Lung (tissue), 11 donors: ENCODE measurements at regions not wholly inside any gene's neighbourhood (a gene's known extent, or its start where the extent isn't known, plus 50 kb on each side); places are given as distances from the start of the nearest gene placed in this dataset.

Experiments
- ATAC-seq: fragments of 200-7000 bp; cut with Tn5 transposase; one replicate; pipeline ENCODE4 v1.9.1; 2020; ENCODE audit warnings: moderate number of reproducible peaks; ENCODE audit not compliant: insufficient read depth, low FRiP score
- DNase-seq, 3 donors: peaks; one replicate each; pipeline ENCODE4 v3.0.0-alpha.2; 2013 to 2017
- H3K27ac ChIP-seq, 2 donors: one replicate each; pipeline ENCODE4 v1.5.1; 2013; ENCODE audit warnings: mild to moderate bottlenecking in 2 of 2, moderate library complexity in 2 of 2, control low read depth in 1 of 2, inconsistent platforms in 1 of 2, low read depth in 1 of 2, low read length in 1 of 2
- H3K27me3 ChIP-seq, 3 donors: one replicate each; pipeline ENCODE4 v1.5.1; 2013; ENCODE audit warnings: low read length in 2 of 3; ENCODE audit not compliant: control insufficient read depth in 3 of 3, insufficient read depth in 3 of 3
- H3K36me3 ChIP-seq, 4 donors: one replicate each; pipeline ENCODE4 v1.5.1; 2013; ENCODE audit warnings: low read length in 4 of 4, mild to moderate bottlenecking in 1 of 4, moderate library complexity in 1 of 4; ENCODE audit not compliant: control insufficient read depth in 4 of 4, insufficient read depth in 4 of 4
- H3K4me1 ChIP-seq, 5 donors: one replicate each; pipeline ENCODE4 v1.5.1; 2013; ENCODE audit warnings: low read length in 5 of 5, mild to moderate bottlenecking in 2 of 5, moderate library complexity in 1 of 5; ENCODE audit not compliant: control insufficient read depth in 5 of 5, insufficient read depth in 5 of 5
- H3K4me3 ChIP-seq: one replicate; pipeline ENCODE4 v1.5.1; 2013; ENCODE audit warnings: mild to moderate bottlenecking, control low read depth, moderate library complexity
- H3K9ac ChIP-seq, 2 donors: one replicate each; pipeline ENCODE4 v1.5.1; 2013; ENCODE audit warnings: low read length in 2 of 2, control low read depth in 1 of 2; ENCODE audit not compliant: insufficient read depth in 1 of 2
- H3K9me3 ChIP-seq, 4 donors: one replicate each; pipeline ENCODE4 v1.5.1; 2013; ENCODE audit warnings: low read length in 3 of 4, mild to moderate bottlenecking in 1 of 4, moderate library complexity in 1 of 4; ENCODE audit not compliant: control insufficient read depth in 4 of 4, insufficient read depth in 3 of 4
- whole genome bisulfite sequencing, 2 donors: extraction: QIAGEN DNeasy Blood & Tissue Kit; methylation state at CpG; one replicate each; pipeline ENCODE4 v1.1.7; 2013; 5-methylcytosine and 5-hydroxymethylcytosine counted together
- TF ChIP-seq, protein P1 (sequence below): IDR thresholded peaks from 2 replicates; pipeline ENCODE4 v1.5.1; 2012; ENCODE audit warnings: mild to moderate bottlenecking; ENCODE audit errors: control extremely low read depth, extremely low read depth
- donor health status: control.
- donor health status: control.
- donor health status: Bipolar disorder and iron deficiency.
- donor health status: healthy.
- donor health status: DM: yes; HTN: yes; CAD: no.

DNA sequence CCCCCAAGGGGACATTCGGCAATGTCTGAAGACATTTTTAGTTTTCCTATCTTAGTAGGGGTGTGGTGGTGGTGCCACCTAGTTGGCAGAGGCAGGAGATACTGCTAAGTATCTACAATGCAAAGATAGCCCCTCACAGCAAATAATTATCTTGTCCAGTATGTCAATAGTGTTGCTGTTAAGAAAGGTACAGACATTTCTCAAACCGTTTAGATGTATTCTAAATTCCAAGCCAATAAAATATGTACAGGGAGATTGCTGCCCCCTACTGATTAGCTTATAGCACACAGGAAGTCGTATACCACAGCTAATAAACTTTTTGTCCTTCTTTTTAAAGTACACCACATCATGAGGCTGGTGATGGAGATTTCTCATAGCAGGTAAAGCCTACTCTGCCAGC is 260.5 kb downstream of the TMA16 start:
- H3K36me3 ChIP-seq = no peaks in the 10 kb centered on the region

DNA sequence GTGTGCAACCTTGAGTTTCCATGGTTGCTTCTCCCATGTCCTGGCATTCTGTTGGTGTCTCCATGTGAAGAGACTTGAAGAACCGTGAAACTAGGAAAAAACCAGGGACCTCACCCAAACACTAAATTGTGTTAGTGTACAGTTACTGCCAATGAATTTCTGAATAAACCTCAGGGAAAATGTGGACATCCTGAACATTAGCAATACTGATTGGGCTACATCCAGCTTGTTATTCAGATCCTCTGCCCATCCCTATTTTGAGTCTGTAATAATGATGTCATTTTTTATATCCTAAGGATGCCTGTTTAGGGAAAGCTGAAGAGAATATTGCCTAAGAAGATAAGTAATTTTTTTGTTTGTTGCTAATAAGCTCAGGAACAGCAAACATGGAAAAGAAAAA is 262.7 kb downstream of the TMA16 start:
- Histone ChIP-seq H3K9ac (no peak overlapping the region), H3K9me3 (no peaks in the 10 kb centered on the region), H3K4me3 (no peak overlapping the region), H3K4me1 (no peaks in the 10 kb centered on the region), H3K27me3 (no peaks in the 10 kb centered on the region), H3K36me3 (no peaks in the 10 kb centered on the region), H3K27ac (no peak overlapping the region)
- TF ChIP-seq, protein P1, sequence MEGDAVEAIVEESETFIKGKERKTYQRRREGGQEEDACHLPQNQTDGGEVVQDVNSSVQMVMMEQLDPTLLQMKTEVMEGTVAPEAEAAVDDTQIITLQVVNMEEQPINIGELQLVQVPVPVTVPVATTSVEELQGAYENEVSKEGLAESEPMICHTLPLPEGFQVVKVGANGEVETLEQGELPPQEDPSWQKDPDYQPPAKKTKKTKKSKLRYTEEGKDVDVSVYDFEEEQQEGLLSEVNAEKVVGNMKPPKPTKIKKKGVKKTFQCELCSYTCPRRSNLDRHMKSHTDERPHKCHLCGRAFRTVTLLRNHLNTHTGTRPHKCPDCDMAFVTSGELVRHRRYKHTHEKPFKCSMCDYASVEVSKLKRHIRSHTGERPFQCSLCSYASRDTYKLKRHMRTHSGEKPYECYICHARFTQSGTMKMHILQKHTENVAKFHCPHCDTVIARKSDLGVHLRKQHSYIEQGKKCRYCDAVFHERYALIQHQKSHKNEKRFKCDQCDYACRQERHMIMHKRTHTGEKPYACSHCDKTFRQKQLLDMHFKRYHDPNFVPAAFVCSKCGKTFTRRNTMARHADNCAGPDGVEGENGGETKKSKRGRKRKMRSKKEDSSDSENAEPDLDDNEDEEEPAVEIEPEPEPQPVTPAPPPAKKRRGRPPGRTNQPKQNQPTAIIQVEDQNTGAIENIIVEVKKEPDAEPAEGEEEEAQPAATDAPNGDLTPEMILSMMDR = no peak
- no peak for ATAC-seq
- no peak for DNase-seq
- WGBS, 2 donors = 92 to 97% methylated on average over 1 of the region's 1 CpG

More for the DNA sequence above, 260.5 kb downstream of the TMA16 start:
- 27 to 32% methylated on average over 3 of the region's 3 CpGs for WGBS, 2 donors
- Histone ChIP-seq H3K27ac (no peak overlapping the region), H3K4me3 (no peak overlapping the region), H3K27me3 (no peaks in the 10 kb centered on the region), H3K9me3 (no peaks in the 10 kb centered on the region), H3K4me1 (no peaks in the 10 kb centered on the region), H3K9ac (no peak overlapping the region)
- ATAC-seq = no peak
- TF ChIP-seq, protein P1 = no peak
- DNase-seq = peak in 2 of 3 donors; percentile 12 to 13

DNA sequence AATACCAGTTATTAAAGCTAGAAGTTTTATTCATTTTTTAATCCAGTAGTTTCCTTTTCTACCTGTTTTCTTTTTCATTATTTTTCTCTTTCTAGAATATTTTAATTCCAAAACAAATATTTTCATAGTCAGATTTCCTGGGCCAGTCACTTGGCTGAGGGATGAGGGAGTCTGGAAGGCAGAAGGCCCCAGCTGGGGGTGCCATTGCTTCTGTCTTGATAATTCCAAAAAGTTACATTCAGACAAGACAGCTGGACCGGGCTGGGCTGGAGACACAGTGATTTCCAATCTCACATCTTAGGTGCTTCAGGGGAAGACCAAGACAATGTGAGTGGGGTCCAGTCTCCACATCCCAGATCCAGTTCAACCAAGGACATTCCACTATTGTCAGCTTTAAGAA is 263.5 kb downstream of the TMA16 start:
- Histone ChIP-seq H3K4me1 (no peaks in the 10 kb centered on the region), H3K27me3 (no peaks in the 10 kb centered on the region), H3K9me3 (no peaks in the 10 kb centered on the region), H3K36me3 (no peaks in the 10 kb centered on the region), H3K4me3 (no peak overlapping the region), H3K9ac (no peak overlapping the region), H3K27ac (no peak overlapping the region)
- no peak for ATAC-seq
- DNase-seq = no peak
- TF ChIP-seq, protein P1 = no peak
- WGBS, 2 donors = 90% methylated on average over 1 of the region's 1 CpG

DNA sequence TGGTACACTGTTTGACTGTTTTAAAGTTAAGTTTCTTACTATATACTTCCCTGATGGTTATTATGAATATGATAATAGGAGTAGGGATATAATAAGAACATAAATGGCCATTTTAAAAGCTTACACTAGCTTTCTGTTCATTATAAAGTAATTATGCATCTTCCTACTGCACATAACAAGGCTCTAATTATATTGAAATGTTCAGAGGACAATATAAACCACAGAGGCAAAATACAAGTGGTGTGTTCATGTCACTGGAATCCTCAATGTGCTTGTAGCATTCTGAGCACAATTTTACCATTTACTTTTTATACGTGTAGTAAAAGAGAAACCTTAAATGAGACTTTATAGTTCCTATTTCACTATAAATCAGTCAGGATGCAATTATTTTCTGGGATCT is 268.3 kb downstream of the TMA16 start:
- Histone ChIP-seq H3K4me1 (no peaks in the 10 kb centered on the region), H3K36me3 (no peaks in the 10 kb centered on the region), H3K9ac (no peak overlapping the region), H3K27me3 (no peaks in the 10 kb centered on the region), H3K4me3 (no peak overlapping the region), H3K9me3 (no peaks in the 10 kb centered on the region), H3K27ac (no peak overlapping the region)
- ATAC-seq (no peak), DNase-seq (no peak)
- TF ChIP-seq, protein P1 = no peak
- 84 to 88% methylated on average over 1 of the region's 1 CpG for WGBS, 2 donors
